ENCODE measurements at regions not wholly inside any gene's neighbourhood (a gene's known extent, or its start where the extent isn't known, plus 50 kb on each side); places are given as distances from the start of the nearest gene placed in this dataset.

DNA sequence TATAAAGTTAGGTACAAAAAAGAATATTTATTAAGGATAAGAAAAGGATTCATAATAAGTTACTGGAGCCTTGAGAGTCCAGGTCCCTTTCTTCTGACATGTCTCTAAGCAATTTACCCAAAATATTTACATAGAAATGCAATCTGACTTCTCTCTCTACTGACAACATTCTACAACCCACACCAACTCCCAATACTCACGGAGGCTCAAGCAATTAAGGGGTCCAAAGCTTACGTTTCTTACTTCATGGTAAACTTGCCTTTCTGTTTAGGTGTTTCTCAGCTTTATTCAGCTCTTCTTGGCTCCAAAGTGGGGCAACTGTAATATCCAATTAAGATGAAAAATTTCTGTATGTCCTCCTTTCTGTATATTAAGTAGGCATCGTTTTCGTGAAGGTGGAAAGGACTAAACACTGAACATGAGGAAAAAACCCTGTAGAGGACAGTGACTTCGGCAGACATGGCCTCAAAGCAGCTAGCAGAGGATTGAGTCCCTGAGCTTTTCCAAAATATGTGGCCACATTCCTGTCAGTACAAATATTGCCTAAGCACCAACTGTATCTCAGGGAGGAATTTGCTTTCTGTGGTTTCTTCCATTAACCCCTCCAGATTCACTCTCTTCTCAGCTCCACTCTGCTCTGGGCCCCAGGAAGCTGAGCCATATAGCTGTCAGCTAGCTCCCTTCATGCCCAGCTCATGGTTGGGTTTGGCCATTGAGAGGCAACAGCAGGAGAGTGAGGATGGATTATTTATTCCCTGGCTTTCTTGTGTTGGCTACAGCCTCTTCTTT lies 67.9 kb upstream of the GLS start:
- TF ChIP-seq MYC (IDR thresholded peaks at IDR 0.05; ENCODE audit: low read depth, low read length), result no peak
- TF ChIP-seq CTCF (IDR thresholded peaks at IDR 0.05; ENCODE audit: low read depth, low read length), result no peak
- TF ChIP-seq POLR2A (IDR thresholded peaks at IDR 0.05; ENCODE audit: extremely low read depth, insufficient read length), result no peak

Measured in NB4 (cell line).